ENCODE measurements at regions not wholly inside any gene's neighbourhood (a gene's known extent, or its start where the extent isn't known, plus 50 kb on each side); places are given as distances from the start of the nearest gene placed in this dataset.
A peak's percentile ranks its signal among the peaks of the same experiment; 100 is the strongest.

DNA sequence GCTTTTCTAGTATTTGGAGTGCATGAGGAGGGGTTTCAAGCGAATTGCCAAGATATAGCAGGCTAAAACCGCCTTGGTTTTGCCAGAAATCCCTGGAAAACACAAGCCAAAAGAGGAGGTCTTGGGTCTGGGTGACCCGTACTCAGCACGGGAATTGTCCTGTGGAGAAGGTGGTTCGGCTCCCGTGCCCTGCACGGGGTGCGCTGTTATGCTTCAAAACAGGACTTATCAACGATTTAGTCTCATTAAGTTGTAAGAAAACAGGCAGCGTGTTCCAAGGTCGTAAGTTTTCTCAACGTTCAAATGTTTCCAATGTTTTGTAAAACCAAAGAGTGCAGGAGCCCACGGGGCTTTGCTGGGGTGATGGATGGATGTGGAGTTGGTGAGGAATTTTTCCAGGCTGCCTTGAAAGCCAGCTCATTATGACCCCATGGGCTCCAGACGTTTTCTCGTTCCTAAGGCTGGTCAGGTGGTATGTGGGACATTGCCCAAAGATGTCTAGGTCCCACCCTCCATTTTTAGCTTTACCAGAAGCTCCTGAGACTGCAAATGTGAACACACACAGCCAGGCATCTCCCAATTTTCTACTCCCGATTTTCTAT lies 75.4 kb upstream of the CLDN14 start:
- no peak for DNase-seq

DNA sequence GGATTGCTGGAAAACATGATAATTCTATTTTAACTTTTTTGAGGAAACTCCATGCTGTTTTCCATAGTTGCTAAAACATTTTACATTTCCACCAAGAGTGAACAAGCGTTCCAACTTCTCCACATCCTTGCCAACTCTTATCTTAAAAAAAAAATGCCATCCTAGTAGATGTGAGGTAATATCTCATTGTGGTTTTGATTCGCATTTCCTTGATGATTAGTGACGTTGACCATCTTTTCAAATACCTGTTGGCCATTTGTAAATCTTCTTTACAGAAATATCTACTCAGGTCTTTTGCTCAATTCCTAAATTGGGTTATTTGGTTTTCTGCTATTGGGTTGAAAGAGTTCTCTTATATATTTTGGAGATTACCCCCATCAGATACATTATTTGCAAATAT lies 77.4 kb upstream of the CLDN14 start:
- no peak for DNase-seq

DNA sequence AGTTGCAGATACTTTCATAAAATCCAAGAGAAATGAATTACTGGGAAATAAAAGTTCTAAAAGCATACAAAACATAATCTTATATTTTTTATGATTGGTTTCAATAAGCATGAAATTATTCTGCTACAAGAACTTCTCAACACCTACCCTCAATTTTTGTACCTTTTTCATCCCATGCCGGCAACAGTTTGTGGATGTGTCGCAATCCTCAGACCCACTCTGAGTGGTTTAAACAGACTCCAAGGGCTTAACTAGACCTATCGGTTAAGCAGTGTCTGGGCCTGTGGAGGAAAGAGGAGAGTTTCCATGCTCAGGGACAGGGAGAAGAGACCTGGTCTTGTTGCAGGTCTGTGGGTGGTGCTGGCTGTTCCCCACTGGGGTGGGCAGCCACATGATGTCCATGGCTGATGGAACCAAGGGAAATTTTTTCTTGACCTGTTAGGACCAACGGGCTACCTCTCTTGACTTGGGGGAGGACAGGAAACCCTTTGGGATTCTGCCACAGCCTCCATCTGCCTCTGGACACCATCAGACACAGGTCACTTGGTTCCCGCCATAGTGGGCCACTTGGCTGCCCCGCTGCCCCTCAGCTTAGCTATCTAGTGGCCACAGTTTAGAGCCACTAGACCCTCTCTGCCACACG lies 81.1 kb upstream of the CLDN14 start:
- DNase-seq = no peak

DNA sequence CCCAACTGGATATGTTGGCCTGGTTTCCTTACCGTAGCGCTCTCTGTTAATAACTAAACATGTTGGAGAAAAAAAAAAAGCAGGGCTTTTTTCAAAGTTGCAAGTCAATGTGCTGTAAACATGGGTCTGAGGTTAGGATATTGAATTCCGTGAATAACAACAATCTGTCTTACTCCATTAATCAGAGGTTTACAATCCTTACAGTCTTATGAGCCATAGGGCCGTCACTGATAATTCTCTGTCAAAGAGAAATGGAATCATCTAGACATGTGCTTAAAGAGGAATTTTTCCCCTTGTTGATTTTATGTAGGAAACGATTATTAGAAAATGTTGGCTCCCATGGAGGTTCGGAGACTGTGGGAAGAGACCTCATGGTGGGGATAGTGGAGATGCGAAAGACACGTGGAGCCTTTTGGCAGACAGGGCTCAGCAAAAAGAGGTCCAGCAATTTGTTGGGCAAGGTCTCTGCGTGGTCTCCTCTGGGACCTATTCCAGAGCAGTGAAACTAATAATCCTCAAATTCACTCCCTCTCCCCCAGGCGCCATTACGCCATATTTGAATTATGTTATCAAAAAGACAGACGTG lies 83.5 kb upstream of the CLDN14 start:
- no peak for DNase-seq

DNA sequence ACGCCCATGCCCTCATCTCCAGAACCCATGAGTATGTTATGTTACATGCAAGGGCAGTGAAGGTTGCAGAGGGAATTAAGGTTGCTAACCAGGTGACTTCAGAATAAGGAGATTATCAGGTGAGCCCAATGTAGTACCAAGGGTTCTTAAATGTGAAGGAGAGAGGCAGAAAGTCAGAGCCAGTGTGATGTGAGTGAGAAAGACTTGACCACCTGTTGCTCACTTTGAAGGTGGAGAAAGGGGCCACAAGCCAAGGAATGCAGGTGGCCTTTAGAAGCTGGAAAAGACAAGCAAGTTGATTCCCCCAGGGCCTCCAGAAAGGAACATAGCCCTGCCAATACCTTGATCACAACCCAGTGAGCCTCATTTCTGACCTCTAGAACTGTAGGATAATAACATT lies 84.7 kb upstream of the CLDN14 start:
- DNase-seq = no peak

DNA sequence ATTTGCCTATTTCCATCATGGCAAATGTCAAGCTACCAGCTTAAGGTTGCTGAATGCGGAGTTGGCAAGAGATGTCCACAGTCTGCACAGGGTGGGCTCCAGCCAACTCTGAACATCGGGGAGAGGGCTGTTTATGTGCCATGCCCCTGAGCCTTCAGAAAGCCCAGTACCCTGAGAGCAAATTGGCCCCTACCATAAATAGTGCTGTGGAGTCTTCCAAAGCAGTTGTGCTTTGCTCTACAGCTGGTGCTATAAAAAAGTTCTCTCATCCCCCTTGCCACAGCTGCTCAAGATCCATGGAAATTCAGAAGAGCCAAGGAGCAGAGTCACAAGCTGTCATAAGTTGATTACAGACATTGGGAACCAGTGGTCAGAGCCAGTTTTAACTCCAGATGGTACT lies 85.6 kb upstream of the CLDN14 start:
- DNase-seq = no peak

DNA sequence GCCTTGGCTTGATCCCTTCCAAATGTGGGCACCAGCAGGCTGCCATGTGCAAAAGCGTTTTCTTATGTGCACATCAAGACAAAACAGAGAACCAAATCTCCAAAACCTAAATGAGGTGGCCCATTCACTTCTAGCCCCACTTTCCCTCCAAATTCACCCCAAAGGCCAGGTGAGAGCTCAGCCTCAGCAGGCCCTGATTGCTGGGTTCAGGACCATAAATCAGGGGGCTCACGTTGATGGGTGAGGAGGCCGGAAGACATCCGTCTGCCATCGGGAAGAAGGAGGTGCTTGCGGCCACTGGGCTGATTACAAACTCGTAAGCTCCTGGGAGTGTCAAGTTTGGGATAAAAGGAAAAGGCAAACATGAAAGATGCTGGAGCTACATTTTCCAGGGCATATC lies 86.7 kb upstream of the CLDN14 start:
- DNase-seq = no peak

DNA sequence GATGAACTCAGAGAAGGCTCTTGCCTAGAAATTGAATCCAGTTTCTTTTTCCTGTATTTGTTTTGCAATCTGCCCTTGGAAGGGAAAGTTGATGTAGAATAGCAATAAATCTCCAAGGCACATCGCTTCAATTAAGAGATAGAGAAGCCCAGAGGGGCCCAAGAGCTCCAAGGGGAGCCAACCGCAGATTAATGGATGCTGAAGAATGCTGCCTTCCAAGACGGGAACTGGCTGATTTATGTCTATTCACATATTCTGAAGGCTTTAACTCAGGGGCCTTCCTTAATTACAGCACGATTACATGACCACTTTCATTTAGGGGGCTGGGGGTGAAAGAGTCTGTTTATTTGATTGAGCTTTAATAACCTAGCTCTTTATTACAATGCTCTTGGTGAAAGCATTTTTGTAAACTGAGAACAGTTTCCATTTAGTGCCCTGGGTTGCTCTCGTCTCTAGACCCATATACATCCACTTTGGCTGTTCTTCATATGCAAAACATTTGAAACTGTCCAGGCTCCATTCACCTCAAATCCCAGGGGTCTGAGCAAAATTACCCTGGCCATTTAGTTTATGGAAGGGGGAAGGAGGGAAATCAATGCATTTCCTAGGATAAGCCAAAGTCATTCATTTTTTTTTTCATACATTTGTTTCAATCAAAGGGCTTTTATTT lies 87.4 kb upstream of the CLDN14 start:
- DNase-seq = no peak

DNA sequence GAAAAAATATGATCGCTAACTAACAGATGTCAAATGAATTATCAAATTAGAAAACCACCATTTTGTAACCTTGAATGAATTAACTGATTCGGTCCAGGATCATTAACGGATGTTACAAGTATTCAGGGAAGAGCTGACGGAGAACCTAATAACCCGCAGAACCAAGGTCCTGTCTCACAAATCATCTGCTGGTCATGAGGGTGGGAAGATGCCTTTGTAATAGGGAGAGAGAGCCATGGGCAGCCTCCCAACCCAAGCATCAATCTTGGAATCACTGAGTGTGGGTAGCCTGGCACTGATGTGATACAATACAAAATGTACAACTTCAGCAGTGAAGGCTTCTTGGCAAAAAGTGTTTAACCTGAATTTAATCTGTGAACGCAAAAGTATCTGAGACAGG lies 89.6 kb upstream of the CLDN14 start:
- no peak for DNase-seq

DNA sequence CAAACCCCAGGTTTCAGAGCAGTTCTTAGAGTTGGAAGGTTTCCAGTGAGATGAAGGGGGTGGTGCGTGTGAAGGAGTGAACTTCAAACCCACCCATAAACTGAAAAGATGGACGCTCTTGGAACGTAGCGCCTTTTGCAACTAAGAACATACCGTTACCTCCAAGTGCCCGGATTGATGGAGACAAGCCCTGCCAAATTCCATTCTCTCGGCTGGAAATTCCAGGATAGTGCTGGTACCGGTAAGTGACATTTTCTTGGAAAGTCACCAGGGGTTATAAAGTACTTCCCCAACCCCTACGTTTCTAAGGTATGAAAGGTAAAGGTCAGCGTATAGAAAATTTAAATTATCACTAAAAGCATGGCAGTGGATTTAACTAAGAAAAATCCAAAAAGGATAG lies 91.6 kb upstream of the CLDN14 start:
- DNase-seq = no peak

DNA sequence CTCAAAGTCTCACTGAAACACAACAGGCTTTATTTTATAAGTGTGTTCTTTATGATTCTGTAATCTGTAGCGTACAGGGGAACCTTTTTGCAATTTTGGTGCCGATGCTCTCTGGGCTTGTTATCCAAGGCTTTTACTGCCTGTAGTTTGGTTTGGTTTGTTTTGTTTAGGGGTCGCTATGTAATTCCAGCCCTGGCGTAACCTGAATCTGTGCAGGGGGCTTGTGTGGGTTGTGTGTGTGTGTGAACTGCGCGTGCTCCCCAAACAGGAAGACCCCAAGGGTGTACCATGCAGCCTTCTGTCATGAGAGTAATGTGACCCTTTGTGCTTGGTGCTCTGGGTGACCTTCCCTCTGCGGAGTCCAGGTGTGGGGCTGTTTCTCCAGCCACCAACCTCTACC lies 92.1 kb upstream of the CLDN14 start:
- no peak for DNase-seq

DNA sequence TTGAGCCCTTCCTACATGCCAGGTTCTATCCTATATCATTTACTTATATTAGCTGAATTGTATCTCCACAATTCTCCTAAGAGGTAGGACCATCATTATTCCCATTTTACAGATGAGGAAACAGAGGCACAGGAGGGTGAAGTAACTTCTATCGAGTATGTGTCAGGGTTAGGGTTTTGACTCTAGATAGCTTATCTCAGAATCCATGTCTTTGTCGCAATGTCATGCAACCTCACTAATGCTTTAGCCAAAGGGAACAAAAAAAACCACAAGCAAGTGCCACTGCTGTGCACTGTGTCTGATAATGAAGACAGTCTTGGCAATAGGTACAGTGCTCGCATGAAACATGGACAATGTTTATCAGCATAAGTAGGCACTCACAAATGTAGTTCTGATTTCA lies 95.4 kb upstream of the CLDN14 start:
- peak; percentile 50 for DNase-seq

DNA sequence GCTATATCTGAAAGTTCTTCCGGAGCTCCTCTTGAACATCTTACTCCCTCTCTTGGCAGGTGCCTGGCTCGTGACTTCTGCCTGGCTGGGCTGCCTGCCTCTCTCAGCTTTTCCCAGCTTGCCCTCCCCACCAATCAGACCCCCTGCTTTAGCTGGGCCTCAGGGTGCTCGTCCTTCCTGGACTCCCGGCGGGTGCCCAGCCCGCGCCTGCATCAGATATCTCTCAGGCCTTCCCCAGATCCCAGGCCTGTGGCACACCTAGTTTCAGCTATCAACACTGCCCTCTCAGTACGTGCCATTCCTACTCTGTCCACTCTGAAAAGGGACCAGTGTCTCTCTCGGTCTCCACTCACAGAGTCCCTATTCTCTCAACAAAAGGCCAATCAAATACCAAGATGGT lies 96.5 kb upstream of the CLDN14 start:
- no peak for DNase-seq

DNA sequence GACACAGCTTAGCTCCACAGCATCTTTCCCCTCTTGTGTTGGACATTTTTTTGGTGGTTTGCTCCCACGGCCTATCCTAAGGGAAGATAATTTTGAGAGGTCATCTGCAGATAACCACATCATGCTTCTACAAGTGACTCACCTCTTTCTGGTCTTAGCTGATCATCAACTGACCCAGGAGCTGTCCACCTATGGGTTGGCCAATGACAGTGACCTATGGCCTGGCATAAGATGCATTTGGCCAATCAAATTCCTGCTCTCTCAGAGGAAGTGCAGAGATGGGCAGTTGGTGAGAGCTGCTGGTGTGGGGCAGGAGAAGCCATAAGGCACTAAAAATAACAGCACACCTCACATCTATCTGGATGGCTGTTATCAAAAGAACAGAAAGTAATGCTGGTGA lies 100.0 kb upstream of the CLDN14 start:
- no peak for DNase-seq

DNA sequence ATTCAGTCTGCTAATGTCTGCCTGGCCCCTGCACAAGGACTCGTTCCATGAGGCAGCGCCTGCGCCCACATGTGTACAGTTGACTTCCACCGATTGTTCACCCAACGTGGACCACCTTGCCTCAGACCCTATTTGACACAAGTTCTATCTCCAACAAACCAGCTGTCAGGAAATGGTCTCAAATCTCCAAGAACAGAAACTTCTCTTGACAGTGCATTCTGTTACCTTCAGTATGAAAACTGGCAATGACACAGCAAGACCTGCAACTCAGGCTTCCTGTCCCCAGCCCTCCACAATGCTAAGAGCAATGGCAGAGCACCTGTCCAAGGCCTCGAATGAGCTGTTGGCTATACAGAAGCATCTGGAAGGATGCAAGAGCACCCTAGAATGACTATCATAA lies 102.3 kb upstream of the CLDN14 start:
- DNase-seq = no peak

DNA sequence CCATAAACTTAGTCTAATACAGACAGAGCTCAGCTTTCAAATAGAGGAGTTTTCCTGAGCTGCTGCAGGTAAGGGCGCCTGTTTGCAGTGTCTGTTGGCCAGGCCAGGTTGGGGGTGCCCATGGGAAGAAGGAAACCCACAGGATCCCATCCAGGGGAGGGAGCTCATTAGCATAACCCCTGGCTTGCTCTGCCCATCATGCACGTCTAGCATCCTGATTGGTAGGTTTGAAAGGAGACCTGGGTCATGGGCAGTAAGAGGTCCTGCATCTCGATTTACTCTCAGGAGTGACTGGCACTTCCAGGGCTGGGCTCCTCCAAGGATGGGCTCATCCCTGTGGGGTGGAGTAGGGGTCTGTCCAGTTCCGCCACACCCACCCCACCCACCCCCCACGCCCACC lies 103.7 kb upstream of the CLDN14 start:
- no peak for DNase-seq

DNA sequence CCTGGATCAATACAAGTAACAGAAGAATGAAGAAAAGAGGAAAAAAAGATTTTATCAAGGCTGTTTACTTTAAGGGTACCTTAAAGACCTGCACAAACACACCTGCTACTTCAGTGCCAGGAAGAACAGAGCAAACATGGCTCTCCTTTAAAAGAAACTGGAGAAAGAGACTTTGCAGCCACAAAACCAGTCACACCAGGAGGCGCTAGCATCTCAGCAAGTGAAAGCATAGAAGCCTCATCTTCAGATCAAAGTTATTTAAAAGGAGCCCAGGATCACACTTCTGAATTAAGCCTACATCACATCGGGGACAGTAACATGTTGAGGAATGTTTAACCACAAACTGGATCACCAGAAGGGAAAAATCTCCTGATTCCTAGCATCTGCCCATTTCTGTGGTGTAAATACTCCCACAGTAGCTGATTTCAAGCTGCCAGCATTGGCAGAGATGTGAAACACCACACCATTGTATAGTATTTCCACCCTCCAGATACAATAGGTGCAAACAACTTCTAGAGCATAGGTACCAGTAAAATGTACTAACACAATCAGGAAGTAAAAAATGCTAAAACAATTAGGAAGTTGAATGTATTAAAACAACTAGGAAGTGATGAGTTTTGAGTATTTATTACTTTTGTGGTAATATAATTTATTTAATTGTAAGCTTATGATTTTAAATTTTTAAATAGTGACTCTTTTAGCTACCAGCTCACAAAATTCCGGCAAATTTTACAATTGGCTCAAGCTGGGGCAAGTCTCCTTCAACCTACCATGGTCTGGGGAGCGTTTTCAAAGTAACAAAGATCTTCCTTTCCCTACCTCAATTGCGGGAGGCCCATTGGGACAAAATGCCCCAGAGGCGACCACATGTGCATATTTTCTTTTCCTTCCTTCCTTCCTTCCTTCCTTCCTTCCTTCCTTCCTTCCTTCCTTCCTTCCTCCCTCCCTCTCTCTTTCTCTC lies 105.3 kb upstream of the CLDN14 start:
- no peak for DNase-seq

DNA sequence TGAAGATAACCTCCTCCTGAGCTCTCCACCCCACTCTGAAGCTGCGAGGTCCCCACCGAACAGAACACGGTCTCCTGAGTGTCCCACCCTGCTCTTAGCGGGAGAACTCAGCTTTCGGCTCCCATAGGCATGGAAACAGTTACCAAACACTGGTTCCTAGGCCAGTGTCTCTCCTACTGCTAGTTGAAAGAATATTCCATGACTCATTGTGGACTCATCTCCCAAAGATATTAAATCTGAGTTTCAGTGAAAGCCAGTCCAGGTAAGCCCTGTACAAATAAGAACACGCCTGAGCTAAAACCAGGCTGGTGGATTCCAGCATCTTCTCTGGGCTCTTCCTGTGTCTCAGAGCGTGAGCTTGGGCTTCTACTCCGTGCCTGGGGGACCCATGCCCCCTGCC lies 107.5 kb upstream of the CLDN14 start:
- no peak for DNase-seq

DNA sequence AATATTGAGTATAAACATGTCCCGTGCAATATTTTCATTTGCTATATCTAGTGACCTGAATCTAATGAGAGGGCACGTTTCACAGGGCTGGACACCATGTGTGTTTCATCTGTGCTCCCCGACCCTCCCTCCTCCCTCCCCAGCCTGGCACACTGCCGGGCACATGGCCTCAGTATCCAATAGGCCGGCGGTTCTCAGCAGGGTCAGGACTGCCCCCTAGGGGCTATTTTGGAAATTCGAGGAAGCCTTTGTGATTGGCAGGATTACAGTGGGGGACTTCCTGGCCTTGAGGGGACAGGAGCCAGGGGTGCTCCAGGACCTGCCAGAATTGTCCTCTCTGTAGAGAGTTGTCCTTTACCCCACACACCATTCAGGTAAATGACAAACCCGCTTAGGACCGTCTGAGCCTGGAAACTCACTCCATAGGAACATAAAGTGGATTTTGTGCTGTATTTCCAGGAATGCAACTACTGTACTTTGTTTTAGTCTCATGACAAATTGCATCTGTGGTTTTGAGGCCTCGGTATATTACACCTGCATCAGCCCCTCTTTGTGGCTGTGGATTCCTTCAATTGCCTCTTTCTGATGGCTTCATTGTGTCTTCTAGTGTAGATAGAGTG lies 109.5 kb upstream of the SIM2 start:
- DNase-seq = peak; percentile 11

DNA sequence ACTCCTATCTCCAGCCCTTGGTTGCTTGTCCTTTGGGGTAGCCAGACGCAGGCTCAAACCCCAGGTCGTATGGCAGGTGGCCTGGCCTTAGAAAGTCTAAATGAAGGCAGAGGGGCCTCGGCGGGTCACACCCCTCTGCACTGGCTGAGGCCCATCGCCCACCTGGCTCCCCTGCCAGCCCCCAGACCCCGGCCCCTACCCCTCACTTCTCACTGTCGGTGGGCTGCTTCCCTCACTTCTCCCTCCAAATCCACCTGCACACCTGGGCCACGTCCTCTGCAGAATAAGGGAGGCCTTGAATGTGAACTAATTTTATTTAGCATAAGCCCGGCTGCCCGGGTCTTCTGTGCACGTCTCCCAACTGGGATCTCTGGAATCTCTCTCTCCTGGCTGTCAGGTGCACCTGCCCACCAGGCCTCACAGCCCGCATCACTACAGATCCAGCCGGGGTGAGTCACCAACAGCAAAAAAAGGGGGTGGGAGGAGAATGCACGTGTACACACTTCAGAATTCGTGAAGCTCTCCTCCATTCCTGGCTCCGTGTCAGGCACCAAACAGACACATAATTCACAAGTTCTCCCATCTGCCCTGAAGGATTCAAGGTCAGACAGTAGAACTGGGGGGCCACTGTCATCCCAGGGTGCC lies 107.5 kb upstream of the SIM2 start:
- no peak for DNase-seq

DNA sequence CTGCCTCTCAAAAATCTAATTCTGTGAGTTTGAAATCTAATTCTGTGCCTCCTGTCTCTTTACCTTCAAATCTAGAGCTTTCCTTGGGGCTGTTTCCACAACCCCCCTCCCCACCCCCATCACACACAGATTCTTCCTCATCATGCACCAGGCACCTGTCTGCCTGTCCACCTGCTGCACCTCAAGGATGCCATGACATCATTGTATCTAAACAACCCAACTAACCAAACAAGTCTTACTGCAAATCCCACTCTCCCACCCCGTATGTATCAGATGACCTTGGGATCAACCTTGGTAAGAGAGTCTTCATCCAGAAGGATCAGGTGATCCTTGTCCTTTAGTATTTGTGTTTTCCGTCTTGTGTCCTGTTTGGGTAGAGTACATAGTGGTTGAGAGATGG lies 102.7 kb upstream of the SIM2 start:
- no peak for DNase-seq

DNA sequence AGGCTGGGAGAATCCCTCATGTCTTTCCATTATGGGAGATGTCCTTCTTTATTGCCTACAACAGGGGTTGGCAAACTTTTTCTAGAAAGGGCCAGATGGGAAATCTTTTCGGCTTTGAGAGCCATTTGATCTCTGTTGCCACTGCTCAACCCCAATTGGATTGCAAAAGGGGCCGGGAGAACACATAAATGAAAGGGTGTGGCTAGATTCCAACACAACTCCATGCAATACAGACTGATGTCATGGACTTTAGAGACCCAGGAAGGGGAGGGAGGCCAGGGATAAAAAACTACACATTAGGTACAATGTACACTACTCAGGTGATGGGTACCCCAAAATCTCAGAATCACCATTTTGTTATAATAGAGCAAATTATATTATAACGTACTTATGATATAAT lies 97.6 kb upstream of the SIM2 start:
- DNase-seq = no peak

Data from MV-4-11 (cell line).